ENCODE measurements at regions not wholly inside any gene's neighbourhood (a gene's known extent, or its start where the extent isn't known, plus 50 kb on each side); places are given as distances from the start of the nearest gene placed in this dataset.

DNA sequence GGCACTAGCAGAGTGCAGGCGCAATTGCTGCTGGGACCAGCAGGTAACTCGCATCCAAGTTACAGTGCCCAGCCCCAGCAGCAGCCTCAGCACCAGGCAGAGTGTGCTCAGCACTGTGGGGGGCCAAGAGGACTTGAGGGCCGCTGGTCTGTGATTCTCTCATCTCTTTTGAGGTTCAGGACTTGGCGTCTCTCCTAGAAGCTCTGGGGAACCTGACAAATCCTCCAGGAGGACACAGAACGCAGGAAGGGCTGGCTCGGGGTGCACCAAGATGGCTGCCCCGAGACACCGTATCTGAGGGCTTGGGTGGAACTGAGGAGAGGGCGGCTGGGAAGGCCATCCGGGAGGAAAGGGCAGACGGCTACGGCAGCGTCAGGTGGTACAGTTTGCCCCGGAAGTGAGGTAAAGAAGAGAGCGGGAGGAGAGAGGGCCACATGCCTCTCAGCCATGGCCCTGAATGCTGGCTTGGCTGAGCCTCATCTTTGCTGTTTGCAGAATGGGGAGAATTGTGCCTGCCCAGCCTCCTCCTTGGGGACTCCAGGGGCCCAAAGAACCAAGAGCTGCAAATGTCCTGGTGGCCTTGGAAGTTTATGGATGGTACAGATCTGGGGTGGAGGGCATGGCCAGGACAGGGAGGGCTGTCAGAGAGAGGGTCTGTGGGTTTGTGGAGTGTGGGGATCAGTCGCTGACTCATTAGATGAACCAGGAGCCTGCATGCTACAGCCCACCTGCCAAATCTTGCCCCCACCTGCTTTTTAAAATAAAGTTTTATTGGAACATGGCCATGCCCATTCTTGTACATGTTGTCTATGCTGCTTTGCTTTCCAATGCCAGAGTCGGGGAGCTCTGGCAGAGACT is 78.0 kb downstream of the MYEOV start:
- no peak for DNase-seq
- H3K4me3 Mint-ChIP-seq: no peak overlapping the region
- H3K27ac Mint-ChIP-seq: no peak overlapping the region
- H3K4me1 Mint-ChIP-seq: peaks cover 3% of the 10 kb centered on the region
- no peaks in the 10 kb centered on the region for H3K36me3 Mint-ChIP-seq
- no peaks in the 10 kb centered on the region for H3K27me3 Mint-ChIP-seq
- no peaks in the 10 kb centered on the region for H3K9me3 Mint-ChIP-seq

DNA sequence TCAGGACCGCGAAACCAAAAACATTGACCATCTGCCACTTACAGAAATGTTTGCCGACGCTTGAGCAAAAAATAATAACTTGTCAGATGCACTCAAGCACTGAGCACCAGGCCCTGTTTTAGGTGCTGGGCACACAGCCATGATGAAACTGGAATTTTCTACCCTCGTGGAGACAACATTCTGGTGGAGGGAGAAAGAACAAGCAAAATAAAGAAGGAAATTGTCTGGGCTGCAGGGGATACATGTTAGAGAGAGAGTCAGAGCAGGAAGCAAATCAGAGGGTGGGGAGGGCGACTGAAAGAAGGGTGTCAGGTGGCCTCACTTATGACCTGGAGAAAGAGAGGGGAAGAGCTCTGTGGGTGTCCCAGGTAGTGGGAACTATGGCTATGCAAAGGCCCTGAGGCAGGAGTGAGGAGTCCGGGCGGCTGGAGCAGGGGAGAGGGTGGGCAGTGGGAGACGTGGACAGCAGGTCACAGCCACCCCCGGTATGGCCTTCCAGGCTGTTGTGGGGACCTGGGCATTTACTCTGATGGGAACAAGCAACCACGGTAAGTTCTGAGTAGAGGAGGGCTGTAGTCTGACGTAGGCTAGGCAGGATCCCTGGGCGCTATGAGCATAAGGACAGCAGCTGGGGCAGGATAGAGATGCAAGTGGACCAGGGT is 78.8 kb downstream of the MYEOV start:
- no peaks in the 10 kb centered on the region for H3K27me3 Mint-ChIP-seq
- DNase-seq: no peak
- H3K4me3 Mint-ChIP-seq: no peak overlapping the region

DNA sequence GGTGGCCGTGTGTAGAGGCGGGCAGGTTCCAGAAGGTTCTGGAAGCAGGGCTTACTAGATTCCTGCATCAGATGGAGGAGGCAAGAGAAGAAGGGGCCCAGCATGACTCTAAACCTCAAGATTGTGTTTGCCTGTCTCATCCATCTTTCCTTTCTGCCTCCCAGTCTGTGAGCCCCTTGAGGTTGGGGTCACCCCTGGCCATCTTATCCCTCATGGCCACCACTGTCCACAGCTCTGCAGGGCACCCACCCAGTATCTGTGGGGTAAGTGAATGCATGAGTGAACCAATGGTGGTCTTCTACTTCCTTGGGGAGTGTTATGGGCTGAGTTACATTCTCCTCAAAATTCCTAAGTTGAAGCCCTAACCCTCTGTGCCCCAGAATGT is 79.3 kb downstream of the MYEOV start:
- Mint-ChIP-seq H3K9me3 (no peaks in the 10 kb centered on the region), H3K4me1 (no peaks in the 10 kb centered on the region), H3K27ac (no peak overlapping the region), H3K4me3 (no peak overlapping the region), H3K27me3 (no peaks in the 10 kb centered on the region), H3K36me3 (no peaks in the 10 kb centered on the region)
- no peak for DNase-seq

More for the DNA sequence above, 78.8 kb downstream of the MYEOV start:
- H3K9me3 Mint-ChIP-seq: no peaks in the 10 kb centered on the region
- peaks cover under 1% of the 10 kb centered on the region for H3K4me1 Mint-ChIP-seq
- no peak overlapping the region for H3K27ac Mint-ChIP-seq
- H3K36me3 Mint-ChIP-seq: no peaks in the 10 kb centered on the region

DNA sequence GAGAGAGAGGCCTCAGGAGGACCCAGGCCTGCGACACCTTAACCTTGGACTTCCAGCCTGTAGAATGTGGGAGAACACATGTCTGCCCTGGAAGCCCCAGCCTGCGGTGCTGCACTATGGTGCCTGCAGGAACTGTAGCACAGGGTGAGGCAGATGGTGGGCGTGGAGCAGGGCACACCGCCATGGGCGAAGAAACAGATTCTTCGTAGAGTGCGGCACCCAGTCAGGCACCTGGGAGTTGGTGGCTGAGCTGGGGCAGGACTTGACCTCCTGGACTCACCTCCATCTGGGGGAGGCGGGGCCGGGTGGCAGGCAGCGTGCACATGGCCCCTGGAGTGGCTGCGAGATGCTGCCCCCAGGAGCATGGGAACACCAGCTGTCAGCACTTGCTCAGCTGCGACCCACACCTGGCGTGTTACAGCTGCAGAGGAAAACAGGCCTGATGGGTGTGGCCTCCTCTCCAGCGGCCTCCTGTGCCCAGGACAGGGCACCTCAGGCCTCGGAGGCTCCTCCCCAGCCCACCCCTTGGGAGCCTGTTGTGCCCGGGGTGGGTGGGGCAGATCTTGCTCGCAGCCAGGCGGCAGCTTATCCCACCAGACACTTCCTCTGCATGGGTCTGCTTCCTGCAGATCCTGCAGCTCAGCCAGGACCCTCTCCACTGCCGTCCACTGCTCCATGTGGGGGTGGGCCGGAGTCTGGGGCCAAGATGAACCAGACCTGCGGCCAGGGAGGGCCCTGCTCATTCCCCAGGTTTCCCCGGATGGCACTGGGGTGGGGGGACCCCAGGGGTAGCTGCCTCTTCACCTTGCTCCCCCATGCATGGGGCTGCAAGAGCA is 80.4 kb downstream of the MYEOV start:
- Mint-ChIP-seq H3K4me3 (no peak overlapping the region), H3K9me3 (no peaks in the 10 kb centered on the region), H3K27ac (no peak overlapping the region), H3K4me1 (no peaks in the 10 kb centered on the region), H3K27me3 (no peaks in the 10 kb centered on the region), H3K36me3 (no peaks in the 10 kb centered on the region)
- no peak for DNase-seq

DNA sequence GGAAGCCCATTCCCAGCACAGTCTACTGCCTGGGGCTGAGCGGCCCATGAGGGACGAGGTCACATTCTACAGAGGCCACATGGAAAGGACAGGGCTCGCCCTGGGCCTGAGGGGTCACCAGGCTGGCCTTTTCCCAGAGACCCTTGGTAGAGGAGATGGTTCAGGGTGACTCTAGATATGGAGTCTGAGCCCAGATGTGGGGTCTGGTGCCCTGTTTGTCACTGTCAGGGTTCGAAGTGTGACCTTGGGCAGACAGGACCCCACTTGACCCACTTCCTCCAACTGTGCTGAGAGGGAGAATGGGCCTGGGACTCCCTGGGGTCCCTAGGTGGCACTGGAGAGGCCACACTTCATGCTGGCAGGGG is 81.0 kb downstream of the MYEOV start:
- no peak overlapping the region for H3K4me3 Mint-ChIP-seq
- H3K4me1 Mint-ChIP-seq: no peaks in the 10 kb centered on the region
- no peaks in the 10 kb centered on the region for H3K9me3 Mint-ChIP-seq
- H3K27me3 Mint-ChIP-seq: no peaks in the 10 kb centered on the region
- H3K36me3 Mint-ChIP-seq: no peaks in the 10 kb centered on the region
- no peak for DNase-seq
- no peak overlapping the region for H3K27ac Mint-ChIP-seq

DNA sequence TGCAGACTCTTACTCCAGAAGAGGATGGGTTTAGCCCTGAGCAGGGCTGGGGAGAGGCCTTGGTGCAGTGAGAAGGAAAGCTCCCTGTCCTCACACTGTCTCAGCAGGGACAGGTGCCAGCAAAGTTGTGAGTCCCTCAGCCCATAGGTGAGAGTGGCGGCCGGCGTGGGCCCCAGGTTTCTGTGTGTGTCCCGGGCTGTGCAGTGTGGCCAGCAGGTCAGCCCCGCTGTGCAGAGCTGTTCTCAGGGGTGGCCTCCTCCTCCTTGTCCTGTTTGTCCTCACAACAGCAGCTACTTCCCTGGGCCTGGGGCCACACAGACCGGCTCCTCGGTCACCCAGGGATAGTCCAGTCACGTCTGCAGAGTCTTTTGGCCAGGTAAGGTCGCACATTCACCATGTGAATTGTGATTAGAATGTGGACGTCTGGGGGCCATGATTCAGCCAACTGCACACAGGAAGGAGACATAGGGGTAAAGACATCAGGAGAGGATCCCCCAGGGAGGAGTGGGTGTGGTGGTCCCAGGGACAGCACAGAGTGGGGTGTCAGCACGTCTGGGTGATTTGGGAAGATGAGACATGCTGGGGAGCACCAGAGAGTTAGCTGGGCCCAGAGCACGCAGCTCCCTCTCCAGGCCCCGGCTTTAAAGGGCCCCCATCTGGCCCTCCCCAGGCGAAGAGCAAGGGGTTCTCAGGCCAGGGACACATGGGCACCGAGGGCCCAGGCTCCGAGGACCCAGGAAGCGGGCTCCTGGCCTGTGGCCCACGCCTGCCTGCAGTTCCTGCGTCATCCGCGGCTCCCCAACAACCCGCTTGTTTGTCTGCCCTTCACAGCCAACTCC is 81.6 kb downstream of the MYEOV start:
- no peak for DNase-seq
- no peaks in the 10 kb centered on the region for H3K9me3 Mint-ChIP-seq

DNA sequence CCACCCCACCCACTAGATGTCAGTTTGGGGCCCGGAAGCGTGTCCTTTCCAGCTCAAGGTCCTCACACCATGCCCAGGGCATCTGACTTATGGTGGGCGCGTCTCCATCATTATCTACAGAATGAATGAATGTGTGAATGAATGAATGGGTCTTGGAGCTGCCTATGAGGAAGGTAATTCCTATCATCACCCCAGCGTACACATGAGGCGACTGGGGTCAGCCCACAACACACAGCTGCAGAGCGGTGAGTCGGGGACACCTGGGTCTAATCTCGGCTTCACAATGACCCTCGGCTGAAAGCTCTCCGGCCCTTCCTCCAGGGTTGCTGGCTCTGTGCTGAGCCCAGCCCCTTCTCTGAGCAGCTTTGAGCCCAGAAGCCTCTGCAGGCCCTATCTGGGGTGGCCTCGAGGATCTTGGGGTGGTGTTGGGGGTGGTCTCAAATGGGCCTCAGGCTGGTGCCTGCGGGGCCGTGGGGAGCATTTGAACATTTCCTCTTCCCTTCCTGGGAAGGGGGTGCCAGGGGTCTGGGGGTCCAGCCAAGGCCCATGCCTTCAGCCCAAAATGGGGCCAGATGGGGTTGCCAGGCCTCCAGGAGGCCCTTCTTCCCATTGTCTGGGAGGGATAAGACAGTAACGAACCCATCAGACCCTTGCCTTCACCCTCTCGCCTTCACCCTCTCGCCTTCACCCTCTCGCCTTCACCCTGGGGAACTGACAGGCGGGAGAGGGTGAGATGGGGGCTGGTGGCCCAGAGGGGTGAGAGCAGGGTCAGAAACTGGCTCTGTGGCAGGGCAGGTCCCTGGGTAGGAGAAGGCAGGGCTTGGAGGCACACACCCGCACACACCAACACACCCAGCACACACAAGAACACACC is 82.4 kb downstream of the MYEOV start:
- no peaks in the 10 kb centered on the region for H3K9me3 Mint-ChIP-seq
- no peak for DNase-seq
- no peaks in the 10 kb centered on the region for H3K27me3 Mint-ChIP-seq
- no peaks in the 10 kb centered on the region for H3K4me1 Mint-ChIP-seq
- H3K27ac Mint-ChIP-seq: no peak overlapping the region
- no peaks in the 10 kb centered on the region for H3K36me3 Mint-ChIP-seq
- H3K4me3 Mint-ChIP-seq: no peak overlapping the region

More for the DNA sequence above, 81.6 kb downstream of the MYEOV start:
- Mint-ChIP-seq H3K4me3 (no peak overlapping the region), H3K27ac (no peak overlapping the region), H3K4me1 (no peaks in the 10 kb centered on the region), H3K27me3 (no peaks in the 10 kb centered on the region), H3K36me3 (no peaks in the 10 kb centered on the region)

DNA sequence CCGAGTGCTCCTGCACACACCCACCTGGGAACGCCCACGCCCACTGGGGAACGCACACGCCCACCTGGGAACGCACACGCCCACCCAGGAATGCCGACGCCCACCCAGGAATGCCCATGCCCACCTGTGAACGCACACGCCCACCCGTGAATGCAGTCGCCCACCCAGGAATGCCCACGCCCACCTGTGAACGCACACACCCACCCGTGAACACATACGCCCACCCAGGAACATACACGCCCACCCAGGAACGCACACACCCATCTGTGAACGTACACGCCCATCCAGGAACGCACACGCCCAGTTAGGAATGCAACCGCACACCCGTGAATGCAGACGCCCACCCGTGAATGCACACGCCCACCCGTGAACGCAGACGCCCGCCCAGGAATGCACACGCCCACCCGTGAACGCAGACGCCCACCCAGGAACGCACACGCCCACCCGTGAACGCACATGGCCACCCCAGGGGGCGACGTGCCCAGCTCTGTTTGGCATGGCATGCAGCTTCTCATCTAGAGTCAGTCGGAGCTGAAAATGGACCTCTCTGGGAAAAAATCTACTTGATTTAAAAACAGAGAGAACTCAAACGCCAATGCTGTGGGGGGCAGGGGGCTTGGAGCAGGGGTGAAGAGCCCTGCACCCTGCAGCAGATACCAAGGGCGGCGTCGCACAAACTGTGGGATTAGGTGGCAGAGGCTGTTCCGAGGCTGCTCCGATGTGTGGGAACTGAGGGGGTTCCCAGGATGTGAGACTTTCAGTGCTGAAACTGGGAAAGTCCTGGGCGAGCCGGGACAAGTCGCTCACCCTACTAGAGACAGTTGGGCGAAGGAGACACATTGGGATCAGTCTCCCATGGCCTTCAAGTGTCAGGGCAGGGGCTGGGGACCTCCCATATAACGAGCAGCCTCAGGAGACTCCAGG is 83.3 kb downstream of the MYEOV start:
- H3K4me1 Mint-ChIP-seq: no peaks in the 10 kb centered on the region
- DNase-seq: no peak
- no peak overlapping the region for H3K4me3 Mint-ChIP-seq
- no peaks in the 10 kb centered on the region for H3K27me3 Mint-ChIP-seq
- H3K27ac Mint-ChIP-seq: no peak overlapping the region
- H3K36me3 Mint-ChIP-seq: no peaks in the 10 kb centered on the region
- no peaks in the 10 kb centered on the region for H3K9me3 Mint-ChIP-seq

DNA sequence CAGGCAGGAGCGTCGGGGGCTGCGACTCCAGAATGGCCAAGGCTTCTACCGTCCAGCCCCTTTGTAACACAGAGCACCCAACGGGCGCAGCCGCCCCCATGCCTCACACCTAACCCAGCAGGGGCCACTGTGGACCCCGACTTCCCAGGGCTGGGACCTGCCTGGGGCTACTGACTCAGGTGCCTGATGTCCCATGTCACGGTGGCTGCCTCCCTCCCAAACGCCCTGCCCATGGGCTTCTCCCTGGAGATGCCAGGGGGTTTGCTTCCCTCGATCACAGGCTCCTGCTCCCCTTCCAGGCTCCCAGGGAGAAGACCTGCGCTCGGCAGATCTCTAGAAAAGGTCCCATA is 84.0 kb downstream of the MYEOV start:
- Mint-ChIP-seq H3K9me3 (no peaks in the 10 kb centered on the region), H3K27me3 (no peaks in the 10 kb centered on the region)

DNA sequence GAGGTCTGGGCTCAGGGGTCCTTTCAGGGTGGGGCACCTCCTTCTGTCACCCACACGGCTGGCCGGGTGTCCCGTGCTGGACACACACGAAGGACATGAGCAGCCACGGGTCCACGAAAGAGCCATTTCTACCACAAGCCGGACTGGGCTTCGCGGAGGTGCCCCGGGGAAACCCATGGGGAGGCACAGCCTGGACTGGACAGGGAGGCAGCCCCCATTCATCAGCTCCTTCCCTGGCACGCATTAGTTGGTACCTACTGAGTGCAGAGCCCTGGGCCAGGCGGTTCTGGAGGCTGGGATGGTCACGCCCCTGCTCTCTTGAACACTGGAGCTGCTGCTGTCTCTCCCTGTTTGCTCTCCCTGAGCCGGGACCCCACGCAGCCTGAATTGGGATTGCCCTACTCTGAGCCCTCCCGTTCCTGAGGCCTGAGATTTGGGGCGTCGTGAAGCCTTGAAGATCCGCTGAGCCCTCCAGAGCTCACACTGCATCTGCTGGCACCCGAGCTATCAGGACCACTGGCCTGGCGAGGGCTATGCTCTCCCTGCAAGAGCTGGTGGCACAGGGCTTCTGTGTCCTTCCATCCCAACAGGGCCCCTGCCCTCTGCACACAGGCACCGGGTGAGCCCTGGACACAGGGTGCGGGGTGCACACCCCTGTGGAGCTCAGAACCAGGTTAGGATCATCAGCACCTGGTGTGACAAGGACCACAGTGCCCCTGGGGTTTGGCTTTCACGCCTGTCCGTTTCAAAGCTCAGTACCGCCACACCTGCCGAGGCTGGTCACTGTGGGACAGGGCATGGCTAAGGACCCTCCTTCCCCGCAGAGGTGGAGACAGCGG is 84.6 kb downstream of the MYEOV start:
- Mint-ChIP-seq H3K27ac (no peak overlapping the region), H3K36me3 (no peaks in the 10 kb centered on the region), H3K9me3 (no peaks in the 10 kb centered on the region), H3K4me3 (no peak overlapping the region), H3K4me1 (no peaks in the 10 kb centered on the region), H3K27me3 (no peaks in the 10 kb centered on the region)
- no peak for DNase-seq

More for the DNA sequence above, 84.0 kb downstream of the MYEOV start:
- H3K36me3 Mint-ChIP-seq: no peaks in the 10 kb centered on the region
- H3K27ac Mint-ChIP-seq: no peak overlapping the region
- no peaks in the 10 kb centered on the region for H3K4me1 Mint-ChIP-seq
- H3K4me3 Mint-ChIP-seq: no peak overlapping the region
- no peak for DNase-seq

DNA sequence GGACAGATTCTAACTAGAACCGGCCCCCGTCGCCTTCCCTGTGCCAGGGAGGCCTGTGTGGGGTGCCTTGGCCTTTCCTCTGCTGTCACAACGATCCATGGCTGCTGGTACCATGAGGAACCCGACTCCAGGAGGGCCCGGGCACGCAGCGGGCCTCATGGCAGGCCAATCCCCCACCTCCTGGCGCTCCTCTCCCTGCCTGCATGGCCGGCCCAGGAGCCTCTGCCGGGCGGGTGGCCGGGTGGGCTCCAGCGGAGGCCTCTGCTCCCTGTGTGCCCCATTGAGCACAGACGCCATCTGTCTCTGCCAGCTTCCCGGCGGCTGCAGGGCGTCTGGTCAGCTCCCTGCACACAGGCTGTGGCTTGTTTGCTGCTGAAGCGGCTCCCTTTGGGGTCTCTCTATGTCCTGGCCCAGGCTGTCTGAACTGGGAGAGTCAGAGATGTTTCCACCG is 86.5 kb downstream of the MYEOV start:
- no peak overlapping the region for H3K4me3 Mint-ChIP-seq
- no peaks in the 10 kb centered on the region for H3K9me3 Mint-ChIP-seq
- H3K4me1 Mint-ChIP-seq: no peaks in the 10 kb centered on the region
- H3K27ac Mint-ChIP-seq: no peak overlapping the region
- no peak for DNase-seq
- H3K27me3 Mint-ChIP-seq: no peaks in the 10 kb centered on the region
- no peaks in the 10 kb centered on the region for H3K36me3 Mint-ChIP-seq

DNA sequence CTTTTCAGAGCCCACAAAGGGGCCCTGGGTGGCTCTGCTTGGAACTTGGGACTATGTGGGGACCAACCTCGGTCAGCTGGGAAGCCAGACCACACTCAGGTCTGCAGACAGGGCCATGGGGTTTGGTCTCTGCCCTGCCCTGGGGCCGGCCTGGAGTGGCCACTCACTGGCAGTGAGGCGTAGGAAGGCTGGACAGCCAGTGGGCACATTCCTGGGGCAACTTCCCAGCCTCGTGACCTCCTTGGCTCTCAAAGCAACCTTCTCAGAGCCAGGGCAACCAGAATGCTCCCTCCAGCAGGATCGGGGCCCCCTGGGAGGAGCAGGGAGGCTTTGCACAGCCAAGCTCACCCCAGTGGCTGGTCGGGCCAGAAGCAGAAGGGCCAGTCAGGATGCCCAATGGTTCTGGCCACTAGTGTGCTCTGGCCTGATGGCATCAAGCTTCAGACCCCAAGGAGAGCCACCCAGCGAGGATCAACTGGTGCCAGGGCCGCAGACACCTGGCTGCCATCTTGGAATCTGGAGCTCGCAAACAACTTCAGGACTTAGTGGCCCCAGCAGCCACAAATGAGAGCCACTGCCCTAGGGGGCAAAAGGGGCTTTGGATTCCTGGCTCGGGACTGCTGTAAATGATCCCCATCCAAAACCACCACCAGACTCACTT is 87.1 kb downstream of the MYEOV start:
- no peak overlapping the region for H3K27ac Mint-ChIP-seq
- H3K4me3 Mint-ChIP-seq: no peak overlapping the region
- no peaks in the 10 kb centered on the region for H3K9me3 Mint-ChIP-seq
- H3K27me3 Mint-ChIP-seq: no peaks in the 10 kb centered on the region
- no peaks in the 10 kb centered on the region for H3K4me1 Mint-ChIP-seq
- no peaks in the 10 kb centered on the region for H3K36me3 Mint-ChIP-seq
- DNase-seq: no peak

Measured in activated naive CD8-positive, alpha-beta T cell treated with anti-CD3 and anti-CD28 coated beads for 36 hours (primary cell).